Glutamatergic neuron (in vitro differentiated cells): ENCODE measurements at regions not wholly inside any gene's neighbourhood (a gene's known extent, or its start where the extent isn't known, plus 50 kb on each side); places are given as distances from the start of the nearest gene placed in this dataset.

Experiments
- DNase-seq: peaks from one replicate; pipeline ENCODE4 v3.0.0; 2022
- H3K27ac Mint-ChIP-seq: one replicate; pipeline ENCODE4 v1.8.0; 2020; ENCODE audit warnings: mild to moderate bottlenecking, mixed read lengths, inconsistent platforms; ENCODE audit not compliant: unreplicated experiment
- H3K27me3 Mint-ChIP-seq: one replicate; pipeline ENCODE4 v1.8.0; 2020; ENCODE audit warnings: mild to moderate bottlenecking, moderate library complexity, mixed read lengths, inconsistent platforms; ENCODE audit not compliant: unreplicated experiment
- H3K36me3 Mint-ChIP-seq: one replicate; pipeline ENCODE4 v1.8.0; 2020; ENCODE audit warnings: mild to moderate bottlenecking, mixed read lengths, inconsistent platforms; ENCODE audit not compliant: unreplicated experiment
- H3K4me1 Mint-ChIP-seq: one replicate; pipeline ENCODE4 v1.8.0; 2020; ENCODE audit warnings: mild to moderate bottlenecking, low read depth, mixed read lengths, inconsistent platforms; ENCODE audit not compliant: unreplicated experiment
- H3K4me3 Mint-ChIP-seq: one replicate; pipeline ENCODE4 v1.8.0; 2020; ENCODE audit warnings: mild to moderate bottlenecking, mixed read lengths, inconsistent platforms; ENCODE audit not compliant: unreplicated experiment
- H3K9me3 Mint-ChIP-seq: one replicate; pipeline ENCODE4 v1.8.0; 2020; ENCODE audit warnings: mild to moderate bottlenecking, moderate library complexity, mixed read lengths, inconsistent platforms; ENCODE audit not compliant: unreplicated experiment
- TF ChIP-seq, protein P1 (sequence below): fragments of 200-600 bp; sonication (generic); IDR thresholded peaks from one replicate; pipeline ENCODE4 v1.5.0; 2021; ENCODE audit not compliant: partially characterized antibody, unreplicated experiment

DNA sequence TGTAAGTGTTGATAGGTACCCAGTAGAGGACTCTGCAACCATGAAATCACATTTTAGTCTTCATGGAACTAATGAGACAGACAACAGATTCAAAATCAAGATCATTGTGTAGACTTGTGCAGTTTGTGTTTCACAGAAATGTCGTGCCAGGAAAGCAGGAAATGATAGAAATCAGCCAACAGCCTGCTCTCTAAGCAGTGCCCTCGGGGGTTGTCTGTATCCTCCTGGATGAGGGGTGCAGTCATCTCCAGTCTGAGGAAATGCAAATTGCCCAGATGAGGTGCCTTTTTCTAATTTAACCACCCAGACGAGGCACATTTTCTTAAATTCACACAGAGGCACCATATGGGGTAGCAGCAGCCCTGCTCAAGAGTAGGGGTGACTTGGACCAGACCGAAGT, 663.1 kb downstream of the XIRP2 start:
- H3K9me3 Mint-ChIP-seq, result no peaks in the 10 kb centered on the region
- no peak overlapping the region for H3K27ac Mint-ChIP-seq
- H3K4me1 Mint-ChIP-seq, result peaks cover 3% of the 10 kb centered on the region
- no peaks in the 10 kb centered on the region for H3K27me3 Mint-ChIP-seq
- TF ChIP-seq, protein P1, sequence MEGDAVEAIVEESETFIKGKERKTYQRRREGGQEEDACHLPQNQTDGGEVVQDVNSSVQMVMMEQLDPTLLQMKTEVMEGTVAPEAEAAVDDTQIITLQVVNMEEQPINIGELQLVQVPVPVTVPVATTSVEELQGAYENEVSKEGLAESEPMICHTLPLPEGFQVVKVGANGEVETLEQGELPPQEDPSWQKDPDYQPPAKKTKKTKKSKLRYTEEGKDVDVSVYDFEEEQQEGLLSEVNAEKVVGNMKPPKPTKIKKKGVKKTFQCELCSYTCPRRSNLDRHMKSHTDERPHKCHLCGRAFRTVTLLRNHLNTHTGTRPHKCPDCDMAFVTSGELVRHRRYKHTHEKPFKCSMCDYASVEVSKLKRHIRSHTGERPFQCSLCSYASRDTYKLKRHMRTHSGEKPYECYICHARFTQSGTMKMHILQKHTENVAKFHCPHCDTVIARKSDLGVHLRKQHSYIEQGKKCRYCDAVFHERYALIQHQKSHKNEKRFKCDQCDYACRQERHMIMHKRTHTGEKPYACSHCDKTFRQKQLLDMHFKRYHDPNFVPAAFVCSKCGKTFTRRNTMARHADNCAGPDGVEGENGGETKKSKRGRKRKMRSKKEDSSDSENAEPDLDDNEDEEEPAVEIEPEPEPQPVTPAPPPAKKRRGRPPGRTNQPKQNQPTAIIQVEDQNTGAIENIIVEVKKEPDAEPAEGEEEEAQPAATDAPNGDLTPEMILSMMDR, result no peak
- no peak overlapping the region for H3K4me3 Mint-ChIP-seq
- no peak for DNase-seq
- no peaks in the 10 kb centered on the region for H3K36me3 Mint-ChIP-seq

DNA sequence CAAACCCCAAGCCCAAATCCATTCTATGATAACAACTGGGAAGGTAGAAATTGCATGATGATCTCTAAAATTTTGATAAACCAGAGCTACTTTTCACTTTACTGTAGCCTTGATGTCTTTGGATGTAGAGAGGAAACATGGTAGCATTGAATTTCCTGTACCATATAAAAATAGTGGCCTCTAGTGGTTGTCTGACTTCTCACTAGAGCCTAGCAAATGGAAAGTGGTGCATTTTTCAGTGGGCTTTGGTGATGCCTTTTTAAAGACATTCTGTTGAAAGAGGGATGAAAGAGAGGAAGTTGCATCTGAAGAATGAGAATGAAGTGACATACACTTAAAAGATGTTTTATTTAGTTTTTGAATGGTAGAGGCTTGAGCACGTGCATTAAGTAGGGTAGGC, 662.2 kb downstream of the XIRP2 start:
- H3K36me3 Mint-ChIP-seq, result no peaks in the 10 kb centered on the region

DNA sequence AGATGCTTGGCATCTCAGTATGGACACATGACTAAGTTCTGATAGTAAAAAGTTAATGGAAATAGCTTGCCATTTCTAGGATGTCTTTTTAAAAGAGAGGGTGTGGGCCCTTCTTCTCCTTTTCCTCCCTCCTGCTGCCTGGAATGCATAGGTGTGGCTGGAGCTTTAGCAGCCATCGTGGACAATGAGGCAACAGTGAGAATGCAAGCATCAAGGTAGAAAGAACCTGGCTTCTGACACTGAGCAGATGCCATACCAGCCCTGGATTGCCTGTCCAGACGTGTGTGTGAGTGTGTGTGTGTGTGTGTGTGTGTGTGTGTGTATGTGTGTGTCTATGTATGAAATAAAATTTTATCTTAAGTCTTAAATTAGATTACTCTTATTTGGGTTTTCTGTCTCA, 660.1 kb downstream of the XIRP2 start:
- Mint-ChIP-seq H3K27me3 (no peaks in the 10 kb centered on the region), H3K36me3 (no peaks in the 10 kb centered on the region), H3K4me3 (no peak overlapping the region), H3K27ac (no peak overlapping the region), H3K9me3 (no peaks in the 10 kb centered on the region), H3K4me1 (peaks cover 3% of the 10 kb centered on the region)
- TF ChIP-seq, protein P1, result no peak
- DNase-seq, result no peak

More for the DNA sequence above, 662.2 kb downstream of the XIRP2 start:
- TF ChIP-seq, protein P1, result peak; percentile 46
- DNase-seq, result no peak
- peaks cover 3% of the 10 kb centered on the region for H3K4me1 Mint-ChIP-seq
- H3K27ac Mint-ChIP-seq, result no peak overlapping the region
- no peaks in the 10 kb centered on the region for H3K9me3 Mint-ChIP-seq
- H3K4me3 Mint-ChIP-seq, result no peak overlapping the region
- no peaks in the 10 kb centered on the region for H3K27me3 Mint-ChIP-seq

GRCh38 chr2:167544602-167545001, 656.3 kb downstream of the XIRP2 start:
- Mint-ChIP-seq H3K27ac (no peak overlapping the region), H3K36me3 (no peaks in the 10 kb centered on the region), H3K4me1 (no peaks in the 10 kb centered on the region), H3K27me3 (no peaks in the 10 kb centered on the region), H3K9me3 (no peaks in the 10 kb centered on the region), H3K4me3 (no peak overlapping the region)
- DNase-seq, result no peak
- TF ChIP-seq, protein P1, result no peak

DNA sequence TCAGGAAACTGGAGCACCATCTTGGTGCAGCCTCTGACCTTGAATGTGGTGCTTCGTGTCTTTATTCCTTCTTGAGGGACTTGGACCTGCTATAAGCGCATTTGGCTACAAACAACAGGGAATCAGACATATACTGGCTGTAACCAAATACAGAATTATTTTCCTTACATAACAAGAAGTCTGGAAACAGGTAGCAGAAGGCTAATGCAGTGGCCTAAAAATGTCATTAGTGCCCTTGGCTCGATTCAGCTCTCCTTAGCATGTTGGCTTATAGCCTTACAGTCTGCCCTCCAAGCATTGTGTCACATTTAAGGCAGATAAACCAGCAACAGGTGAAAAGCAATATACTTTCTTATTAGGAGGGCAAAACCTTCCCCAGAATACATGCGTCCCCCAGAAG, 655.4 kb downstream of the XIRP2 start:
- no peaks in the 10 kb centered on the region for H3K4me1 Mint-ChIP-seq
- TF ChIP-seq, protein P1, result no peak
- no peaks in the 10 kb centered on the region for H3K27me3 Mint-ChIP-seq
- no peak for DNase-seq
- H3K4me3 Mint-ChIP-seq, result no peak overlapping the region
- H3K36me3 Mint-ChIP-seq, result no peaks in the 10 kb centered on the region
- H3K27ac Mint-ChIP-seq, result no peak overlapping the region
- H3K9me3 Mint-ChIP-seq, result no peaks in the 10 kb centered on the region
